Subcutaneous abdominal adipose tissue (tissue), 5 donors: ENCODE measurements at regions not wholly inside any gene's neighbourhood (a gene's known extent, or its start where the extent isn't known, plus 50 kb on each side); places are given as distances from the start of the nearest gene placed in this dataset.
"Not testable (repeated sequence)": the region's sequence is repeated elsewhere in the genome, so short reads cannot be mapped to it uniquely, and the experiment has no call there.

Source experiments
- H3K27ac ChIP-seq: one replicate; pipeline ENCODE4 v1.7.0; 2013; ENCODE audit warnings: low read depth, mild to moderate bottlenecking, inconsistent platforms, low read length, moderate library complexity
- H3K27me3 ChIP-seq, 5 donors: one replicate each; pipeline ENCODE4 v1.7.0; 2013; ENCODE audit warnings: low read length in 5 of 5, inconsistent platforms in 1 of 5; ENCODE audit not compliant: control insufficient read depth in 5 of 5, insufficient read depth in 4 of 5
- H3K36me3 ChIP-seq, 5 donors: one replicate each; pipeline ENCODE4 v1.7.0; 2013; ENCODE audit warnings: low read length in 5 of 5; ENCODE audit not compliant: control insufficient read depth in 5 of 5, insufficient read depth in 5 of 5
- H3K4me1 ChIP-seq, 5 donors: one replicate each; pipeline ENCODE4 v1.7.0; 2013; ENCODE audit warnings: low read length in 5 of 5, mild to moderate bottlenecking in 3 of 5, moderate library complexity in 1 of 5; ENCODE audit not compliant: control insufficient read depth in 5 of 5, insufficient read depth in 5 of 5
- H3K4me3 ChIP-seq, 5 donors: one replicate each; pipeline ENCODE4 v1.7.0; 2013; ENCODE audit warnings: low read length in 5 of 5, low read depth in 1 of 5
- H3K9ac ChIP-seq, 5 donors: one replicate each; pipeline ENCODE4 v1.7.0; 2013; ENCODE audit warnings: low read length in 5 of 5, mild to moderate bottlenecking in 4 of 5, moderate library complexity in 3 of 5
- H3K9me3 ChIP-seq, 5 donors: one replicate each; pipeline ENCODE4 v1.7.0; 2013; ENCODE audit warnings: low read length in 5 of 5; ENCODE audit not compliant: control insufficient read depth in 5 of 5
- donor health status: healthy.
- donor health status: healthy.
- donor health status: healthy.
- donor health status: healthy.
- donor health status: healthy.

GRCh38 chr14:92248696-92249095 is 74.3 kb upstream of the SLC24A4 start:
- H3K9me3 ChIP-seq: peaks cover 0 to 19% (median 15%) of the 10 kb centered on the region in 5 donors
- no peak overlapping the region for H3K27ac ChIP-seq
- no peak overlapping the region for H3K9ac ChIP-seq
- peaks cover 4 to 19% (median 10%) of the 10 kb centered on the region in 5 donors for H3K27me3 ChIP-seq
- H3K4me3 ChIP-seq: no peak overlapping the region
- H3K36me3 ChIP-seq: no peaks in the 10 kb centered on the region
- H3K4me1 ChIP-seq: no peaks in the 10 kb centered on the region

GRCh38 chr14:92250366-92250765 is 72.6 kb upstream of the SLC24A4 start:
- Histone ChIP-seq H3K9me3 (peaks cover 0 to 12% (median 9%) of the 10 kb centered on the region in 5 donors), H3K27me3 (peaks cover 7 to 21% (median 10%) of the 10 kb centered on the region in 5 donors)
- not testable (repeated sequence) for H3K4me1 ChIP-seq, H3K9ac ChIP-seq, H3K27ac ChIP-seq, H3K4me3 ChIP-seq, H3K36me3 ChIP-seq

- no peaks in the 10 kb centered on the region for H3K9me3 ChIP-seq
- no peaks in the 10 kb centered on the region for H3K36me3 ChIP-seq
- H3K4me3 ChIP-seq: no peak overlapping the region
- H3K27ac ChIP-seq: no peak overlapping the region
- H3K4me1 ChIP-seq: peaks cover 0 to 6% (median 5%) of the 10 kb centered on the region in 5 donors
- peaks cover 7 to 33% (median 14%) of the 10 kb centered on the region in 5 donors for H3K27me3 ChIP-seq
- no peak overlapping the region for H3K9ac ChIP-seq
Measured at GRCh38 chr14:92252323-92252722, 70.6 kb upstream of the SLC24A4 start.

- Histone ChIP-seq H3K4me1 (peaks cover 0 to 6% (median 5%) of the 10 kb centered on the region in 5 donors), H3K36me3 (no peaks in the 10 kb centered on the region), H3K4me3 (no peak overlapping the region), H3K9ac (no peak overlapping the region), H3K27me3 (peaks cover 7 to 28% (median 14%) of the 10 kb centered on the region in 5 donors), H3K9me3 (no peaks in the 10 kb centered on the region), H3K27ac (no peak overlapping the region)
Measured at GRCh38 chr14:92253381-92253894, 69.5 kb upstream of the SLC24A4 start.

- no peaks in the 10 kb centered on the region for H3K9me3 ChIP-seq
- H3K27ac ChIP-seq: no peak overlapping the region
- H3K36me3 ChIP-seq: no peaks in the 10 kb centered on the region
- no peak overlapping the region for H3K9ac ChIP-seq
- peaks cover 7 to 36% (median 14%) of the 10 kb centered on the region in 5 donors for H3K27me3 ChIP-seq
- peaks cover 0 to 6% (median 5%) of the 10 kb centered on the region in 5 donors for H3K4me1 ChIP-seq
- peak overlapping the region in 2 of 5 donors; percentile 20 to 32 for H3K4me3 ChIP-seq
Measured at GRCh38 chr14:92254786-92255185, 68.2 kb upstream of the SLC24A4 start.

- no peak overlapping the region for H3K4me3 ChIP-seq
- H3K9me3 ChIP-seq: no peaks in the 10 kb centered on the region
- no peaks in the 10 kb centered on the region for H3K36me3 ChIP-seq
- H3K4me1 ChIP-seq: peaks cover 0 to 11% (median 6%) of the 10 kb centered on the region in 5 donors
- peaks cover 0 to 33% (median 6%) of the 10 kb centered on the region in 5 donors for H3K27me3 ChIP-seq
- H3K27ac ChIP-seq: no peak overlapping the region
- no peak overlapping the region for H3K9ac ChIP-seq
Measured at GRCh38 chr14:92258934-92259333, 64.0 kb upstream of the SLC24A4 start.

GRCh38 chr14:92259613-92260357 is 63.2 kb upstream of the SLC24A4 start:
- Histone ChIP-seq H3K4me3 (no peak overlapping the region), H3K36me3 (no peaks in the 10 kb centered on the region), H3K9me3 (no peaks in the 10 kb centered on the region), H3K27me3 (peaks cover 0 to 27% (median 6%) of the 10 kb centered on the region in 5 donors), H3K27ac (no peak overlapping the region), H3K9ac (no peak overlapping the region), H3K4me1 (peaks cover 0 to 12% (median 9%) of the 10 kb centered on the region in 5 donors)

- no peak overlapping the region for H3K27ac ChIP-seq
- H3K9ac ChIP-seq: no peak overlapping the region
- peaks cover 0 to 9% (median 4%) of the 10 kb centered on the region in 5 donors for H3K4me1 ChIP-seq
- no peaks in the 10 kb centered on the region for H3K9me3 ChIP-seq
- H3K4me3 ChIP-seq: no peak overlapping the region
- H3K36me3 ChIP-seq: no peaks in the 10 kb centered on the region
- peaks cover 0 to 13% (median 0%) of the 10 kb centered on the region in 5 donors for H3K27me3 ChIP-seq
Measured at GRCh38 chr14:92263681-92264080, 59.3 kb upstream of the SLC24A4 start.

- H3K4me1 ChIP-seq: peaks cover 0 to 9% (median 4%) of the 10 kb centered on the region in 5 donors
- no peaks in the 10 kb centered on the region for H3K36me3 ChIP-seq
- H3K9ac ChIP-seq: no peak overlapping the region
- no peaks in the 10 kb centered on the region for H3K9me3 ChIP-seq
- H3K27ac ChIP-seq: no peak overlapping the region
- H3K4me3 ChIP-seq: no peak overlapping the region
- peaks cover 0 to 8% (median 0%) of the 10 kb centered on the region in 5 donors for H3K27me3 ChIP-seq
Measured at GRCh38 chr14:92264195-92264594, 58.8 kb upstream of the SLC24A4 start.

GRCh38 chr14:92266216-92266615 is 56.7 kb upstream of the SLC24A4 start:
- no peaks in the 10 kb centered on the region for H3K36me3 ChIP-seq
- no peak overlapping the region for H3K4me3 ChIP-seq
- no peak overlapping the region for H3K9ac ChIP-seq
- peaks cover 0 to 8% (median 0%) of the 10 kb centered on the region in 5 donors for H3K27me3 ChIP-seq
- no peak overlapping the region for H3K27ac ChIP-seq
- no peaks in the 10 kb centered on the region for H3K9me3 ChIP-seq
- H3K4me1 ChIP-seq: peaks cover 0 to 9% (median 4%) of the 10 kb centered on the region in 5 donors
